Sigmoid colon (tissue), 6 donors: ENCODE measurements at regions not wholly inside any gene's neighbourhood (a gene's known extent, or its start where the extent isn't known, plus 50 kb on each side); places are given as distances from the start of the nearest gene placed in this dataset.

Source experiments
- DNase-seq: peaks from one replicate; pipeline ENCODE4 v3.0.0-alpha.2; 2019
- H3K27ac ChIP-seq, 4 donors: fragments of 200-600 bp; sonication (generic); one replicate each; pipeline ENCODE4 v1.5.1; 2016 to 2019; ENCODE audit warnings: mild to moderate bottlenecking in 1 of 4
- H3K27me3 ChIP-seq, 3 donors: fragments of 200-600 bp; sonication (generic); one replicate each; pipeline ENCODE4 v1.5.1; 2019; ENCODE audit warnings: mild to moderate bottlenecking in 1 of 3
- H3K36me3 ChIP-seq, 4 donors: fragments of 200-600 bp; sonication (generic); one replicate each; pipeline ENCODE4 v1.5.1; 2016 to 2019
- H3K4me1 ChIP-seq, 4 donors: fragments of 200-600 bp; sonication (generic); one replicate each; pipeline ENCODE4 v1.5.1; 2017 to 2019
- H3K4me3 ChIP-seq, 4 donors: fragments of 200-600 bp; sonication (generic); one replicate each; pipeline ENCODE4 v1.5.1; 2017 to 2019; ENCODE audit warnings: mild to moderate bottlenecking in 2 of 4, moderate library complexity in 1 of 4
- H3K9me3 ChIP-seq, 4 donors: fragments of 200-600 bp in 3 of 4; sonication (generic) in 3 of 4; one replicate each; pipeline versions ENCODE4 v1.5.1 to v1.6.1; 2013 to 2019
- CTCF ChIP-seq, 4 experiments: fragments of 450-650 bp in 3 of 4; fragments of 200-600 bp in 1 of 4; IDR thresholded peaks; one replicate each; pipeline ENCODE4 v1.5.1; 2016 to 2019; ENCODE audit warnings: antibody characterized with exemption in 4 of 4, mild to moderate bottlenecking in 3 of 4, moderate library complexity in 2 of 4
- EP300 ChIP-seq, 4 donors: sonication (generic); formaldehyde crosslinking; IDR thresholded peaks; one replicate each; pipeline ENCODE4 v1.6.1; 2017; ENCODE audit warnings: antibody characterized with exemption in 4 of 4
- POLR2A ChIP-seq, 2 donors: fragments of 450-650 bp; IDR thresholded peaks; one replicate each; pipeline ENCODE4 v1.6.1; 2016; ENCODE audit warnings: antibody characterized with exemption in 2 of 2, mild to moderate bottlenecking in 2 of 2, moderate library complexity in 2 of 2
- POLR2AphosphoS5 ChIP-seq, 4 donors: sonication (generic); formaldehyde crosslinking; IDR thresholded peaks; one replicate each; pipeline ENCODE4 v1.6.1; 2017; ENCODE audit warnings: antibody characterized with exemption in 4 of 4
- WGBS, 2 donors: extraction: QIAGEN DNeasy Blood & Tissue Kit; methylation state at CpG; one replicate each; pipeline ENCODE4 v1.1.7; 2013; 5-methylcytosine and 5-hydroxymethylcytosine counted together
- intact Hi-C: fragments of 100-400 bp; cut with DNase I; formaldehyde crosslinking; loops from one replicate; pipeline ENCODE4 v1.15.1; 2023
- donor health status: healthy with polysubstance abuse.
- donor health status: healthy.

GRCh38 chr14:97832776-97833175 is 1035.6 kb downstream of the VRK1 start:
- intact Hi-C loops, result no loop called here
- WGBS, 2 donors, result 53 to 62% methylated on average over 11 of the region's 11 CpGs

DNA sequence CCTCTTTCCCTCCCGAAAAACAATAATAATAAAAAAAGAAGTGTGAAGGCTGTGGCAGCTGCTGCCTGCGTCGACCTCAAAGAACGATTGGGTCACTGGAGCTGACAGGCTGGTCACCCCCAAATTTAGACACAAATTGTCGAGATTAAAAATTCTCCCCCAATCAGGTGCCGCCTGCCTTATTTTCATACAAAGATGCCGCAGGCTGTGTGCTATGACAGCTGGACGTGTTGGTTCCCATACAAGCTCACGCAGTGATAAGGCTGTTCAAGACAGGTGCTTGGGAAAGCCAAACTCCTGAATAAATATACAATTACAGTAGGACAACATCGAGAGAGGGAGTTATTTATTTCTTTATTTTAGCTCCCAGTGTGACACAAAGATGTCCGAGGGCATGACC is 1041.8 kb downstream of the VRK1 start:
- WGBS, 2 donors, result 74 to 80% methylated on average over 11 of the region's 11 CpGs
- intact Hi-C loops, result no loop called here
- TF ChIP-seq CTCF (IDR thresholded peaks at IDR 0.05) (no peak), EP300 (IDR thresholded peaks at IDR 0.05) (no peak), POLR2AphosphoS5 (IDR thresholded peaks at IDR 0.05) (no peak), POLR2A (IDR thresholded peaks at IDR 0.05) (no peak)

More at GRCh38 chr14:97832776-97833175, 1035.6 kb downstream of the VRK1 start:
- no peaks in the 10 kb centered on the region for H3K4me1 ChIP-seq
- no peak overlapping the region for H3K4me3 ChIP-seq
- H3K9me3 ChIP-seq, result no peaks in the 10 kb centered on the region
- H3K27ac ChIP-seq, result no peak overlapping the region
- peaks cover 0 to 3% (median 0%) of the 10 kb centered on the region in 3 donors for H3K27me3 ChIP-seq
- no peak for DNase-seq
- H3K36me3 ChIP-seq, result no peaks in the 10 kb centered on the region
- no peak for TF ChIP-seq EP300 (IDR thresholded peaks at IDR 0.05)
- no peak for TF ChIP-seq CTCF (IDR thresholded peaks at IDR 0.05)
- no peak for TF ChIP-seq POLR2AphosphoS5 (IDR thresholded peaks at IDR 0.05)
- no peak for TF ChIP-seq POLR2A (IDR thresholded peaks at IDR 0.05)

GRCh38 chr14:97840159-97840558 is 1043.0 kb downstream of the VRK1 start:
- Histone ChIP-seq H3K9me3 (no peaks in the 10 kb centered on the region), H3K36me3 (no peaks in the 10 kb centered on the region), H3K4me1 (no peaks in the 10 kb centered on the region), H3K27ac (no peak overlapping the region), H3K4me3 (no peak overlapping the region), H3K27me3 (no peaks in the 10 kb centered on the region)
- 81 to 85% methylated on average over 4 of the region's 4 CpGs for WGBS, 2 donors
- intact Hi-C loops, result no loop called here
- DNase-seq, result no peak
- no peak for TF ChIP-seq POLR2AphosphoS5 (IDR thresholded peaks at IDR 0.05)
- no peak for TF ChIP-seq EP300 (IDR thresholded peaks at IDR 0.05)
- no peak for TF ChIP-seq CTCF (IDR thresholded peaks at IDR 0.05)
- no peak for TF ChIP-seq POLR2A (IDR thresholded peaks at IDR 0.05)

More for the DNA sequence above, 1041.8 kb downstream of the VRK1 start:
- no peaks in the 10 kb centered on the region for H3K27me3 ChIP-seq
- DNase-seq, result no peak
- H3K9me3 ChIP-seq, result no peaks in the 10 kb centered on the region
- no peak overlapping the region for H3K4me3 ChIP-seq
- H3K4me1 ChIP-seq, result no peaks in the 10 kb centered on the region
- H3K27ac ChIP-seq, result no peak overlapping the region
- no peaks in the 10 kb centered on the region for H3K36me3 ChIP-seq

DNA sequence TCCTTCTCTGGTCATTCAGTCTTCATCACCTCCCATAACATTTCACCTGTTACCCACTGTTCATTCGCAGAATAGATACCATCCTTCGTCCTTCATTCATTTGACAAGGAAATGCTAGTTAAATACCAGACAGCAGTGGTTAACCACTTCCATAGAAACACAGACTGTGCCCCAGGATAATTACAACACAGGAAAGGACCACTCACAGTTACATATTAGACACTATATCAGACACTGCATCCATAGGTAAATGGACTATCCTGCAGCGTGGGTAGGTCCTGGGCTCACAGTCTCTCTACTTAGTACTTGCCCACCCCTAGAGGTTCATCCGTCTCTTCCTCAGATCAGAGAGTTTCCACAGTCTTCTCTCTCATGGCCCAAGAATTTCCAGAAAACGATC is 1044.6 kb downstream of the VRK1 start:
- Histone ChIP-seq H3K4me1 (no peaks in the 10 kb centered on the region), H3K4me3 (no peak overlapping the region), H3K27ac (no peak overlapping the region), H3K36me3 (no peaks in the 10 kb centered on the region), H3K9me3 (no peaks in the 10 kb centered on the region), H3K27me3 (no peaks in the 10 kb centered on the region)
- intact Hi-C loops, result no loop called here
- no peak for DNase-seq
- TF ChIP-seq CTCF (IDR thresholded peaks at IDR 0.05) (no peak), POLR2AphosphoS5 (IDR thresholded peaks at IDR 0.05) (no peak), POLR2A (IDR thresholded peaks at IDR 0.05) (no peak), EP300 (IDR thresholded peaks at IDR 0.05) (no peak)
- 65 to 72% methylated on average over 5 of the region's 5 CpGs for WGBS, 2 donors

- Histone ChIP-seq H3K4me1 (no peaks in the 10 kb centered on the region), H3K9me3 (no peaks in the 10 kb centered on the region), H3K4me3 (no peak overlapping the region), H3K27ac (no peak overlapping the region), H3K27me3 (no peaks in the 10 kb centered on the region), H3K36me3 (no peaks in the 10 kb centered on the region)
- no peak for DNase-seq
- intact Hi-C loops, result no loop called here
- WGBS, 2 donors, result 71 to 77% methylated on average over 5 of the region's 5 CpGs
- TF ChIP-seq POLR2A (IDR thresholded peaks at IDR 0.05), result no peak
- no peak for TF ChIP-seq CTCF (IDR thresholded peaks at IDR 0.05)
- no peak for TF ChIP-seq EP300 (IDR thresholded peaks at IDR 0.05)
- TF ChIP-seq POLR2AphosphoS5 (IDR thresholded peaks at IDR 0.05), result no peak
These were observed 1045.9 kb downstream of the VRK1 start for GRCh38 chr14:97843066-97843465.
